Gastrocnemius medialis (tissue), 4 donors: ENCODE measurements at regions not wholly inside any gene's neighbourhood (a gene's known extent, or its start where the extent isn't known, plus 50 kb on each side); places are given as distances from the start of the nearest gene placed in this dataset.

Experiments
- POLR2A ChIP-seq, 2 donors: fragments of 450-650 bp; IDR thresholded peaks; one replicate each; pipeline ENCODE4 v1.6.1; 2017; ENCODE audit warnings: antibody characterized with exemption in 2 of 2, mild to moderate bottlenecking in 2 of 2, moderate library complexity in 2 of 2
- TF ChIP-seq, protein P1 (sequence below), 5 experiments: fragments of 450-650 bp in 3 of 5; fragments of 200-600 bp in 2 of 5; sonication (generic) in 2 of 5; IDR thresholded peaks in 4 of 5; conservative IDR thresholded peaks in 1 of 5; 1 replicate in 4 of 5; 2 replicates in 1 of 5; pipeline ENCODE4 v1.5.1; 2016 to 2019; ENCODE audit warnings: antibody characterized with exemption in 5 of 5, mild to moderate bottlenecking in 3 of 5, moderate library complexity in 3 of 5

DNA sequence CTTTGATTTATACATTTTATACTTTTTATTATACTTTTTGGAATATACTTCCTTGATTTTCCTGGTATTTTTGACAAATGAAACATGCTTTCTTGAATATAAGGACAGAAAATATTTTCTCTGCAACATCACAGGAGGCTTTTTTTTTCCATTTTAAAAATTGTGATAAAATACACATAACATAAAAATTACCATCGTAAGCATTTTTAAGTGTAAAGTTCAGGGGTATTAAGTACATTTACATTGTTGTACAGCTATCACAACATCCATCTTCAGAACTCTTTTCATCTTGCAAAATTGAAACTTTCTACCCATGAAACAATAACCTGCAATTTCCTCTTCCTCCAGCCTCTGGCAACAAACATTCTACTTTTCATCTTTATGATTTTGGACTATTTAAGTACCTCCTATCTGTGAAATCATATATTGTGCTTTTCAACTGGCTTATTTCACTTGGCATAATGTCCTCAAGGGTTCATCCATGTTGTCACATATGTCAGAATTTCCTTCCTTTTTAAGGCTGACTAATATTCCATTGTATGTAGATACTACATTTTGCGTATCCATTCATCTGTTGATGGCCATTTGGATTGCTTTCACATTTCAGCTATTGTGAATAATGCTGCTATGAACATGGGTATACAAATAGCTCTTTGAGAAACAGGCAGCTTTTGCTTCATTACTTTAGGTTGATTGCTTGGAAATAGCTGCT lies 412.6 kb downstream of the RAPGEF2 start:
- TF ChIP-seq, protein P1, sequence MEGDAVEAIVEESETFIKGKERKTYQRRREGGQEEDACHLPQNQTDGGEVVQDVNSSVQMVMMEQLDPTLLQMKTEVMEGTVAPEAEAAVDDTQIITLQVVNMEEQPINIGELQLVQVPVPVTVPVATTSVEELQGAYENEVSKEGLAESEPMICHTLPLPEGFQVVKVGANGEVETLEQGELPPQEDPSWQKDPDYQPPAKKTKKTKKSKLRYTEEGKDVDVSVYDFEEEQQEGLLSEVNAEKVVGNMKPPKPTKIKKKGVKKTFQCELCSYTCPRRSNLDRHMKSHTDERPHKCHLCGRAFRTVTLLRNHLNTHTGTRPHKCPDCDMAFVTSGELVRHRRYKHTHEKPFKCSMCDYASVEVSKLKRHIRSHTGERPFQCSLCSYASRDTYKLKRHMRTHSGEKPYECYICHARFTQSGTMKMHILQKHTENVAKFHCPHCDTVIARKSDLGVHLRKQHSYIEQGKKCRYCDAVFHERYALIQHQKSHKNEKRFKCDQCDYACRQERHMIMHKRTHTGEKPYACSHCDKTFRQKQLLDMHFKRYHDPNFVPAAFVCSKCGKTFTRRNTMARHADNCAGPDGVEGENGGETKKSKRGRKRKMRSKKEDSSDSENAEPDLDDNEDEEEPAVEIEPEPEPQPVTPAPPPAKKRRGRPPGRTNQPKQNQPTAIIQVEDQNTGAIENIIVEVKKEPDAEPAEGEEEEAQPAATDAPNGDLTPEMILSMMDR (IDR thresholded peaks at IDR 0.05 in 4 of 5, conservative IDR thresholded peaks at IDR 0.05 in 1 of 5), result no peak
- TF ChIP-seq POLR2A (IDR thresholded peaks at IDR 0.05), result no peak
